Suprapubic skin (tissue), 4 donors: ENCODE measurements at regions not wholly inside any gene's neighbourhood (a gene's known extent, or its start where the extent isn't known, plus 50 kb on each side); places are given as distances from the start of the nearest gene placed in this dataset.

Experiments used
- DNase-seq, 2 donors: peaks; one replicate each; pipeline ENCODE4 v3.0.0-alpha.2; 2019; ENCODE audit warnings: low spot score in 2 of 2
- H3K27ac ChIP-seq: fragments of 200-600 bp; sonication (generic); one replicate; pipeline ENCODE4 v1.5.1; 2019
- H3K27me3 ChIP-seq: fragments of 200-600 bp; sonication (generic); one replicate; pipeline ENCODE4 v1.5.1; 2019
- H3K36me3 ChIP-seq: fragments of 200-600 bp; sonication (generic); one replicate; pipeline ENCODE4 v1.5.1; 2019
- H3K4me1 ChIP-seq: fragments of 200-600 bp; sonication (generic); one replicate; pipeline ENCODE4 v1.5.1; 2019
- H3K4me3 ChIP-seq: fragments of 200-600 bp; sonication (generic); one replicate; pipeline ENCODE4 v1.5.1; 2019; ENCODE audit warnings: mild to moderate bottlenecking
- H3K9me3 ChIP-seq: fragments of 200-600 bp; sonication (generic); one replicate; pipeline ENCODE4 v1.5.1; 2019
- EP300 ChIP-seq: sonication (generic); formaldehyde crosslinking; IDR thresholded peaks from one replicate; pipeline ENCODE4 v1.6.1; 2017; ENCODE audit warnings: antibody characterized with exemption
- POLR2A ChIP-seq, 2 donors: fragments of 450-650 bp; IDR thresholded peaks; one replicate each; pipeline ENCODE4 v1.6.1; 2017; ENCODE audit warnings: antibody characterized with exemption in 2 of 2, mild to moderate bottlenecking in 2 of 2, moderate library complexity in 2 of 2
- POLR2AphosphoS5 ChIP-seq, 3 donors: sonication (generic); formaldehyde crosslinking; IDR thresholded peaks; one replicate each; pipeline ENCODE4 v1.6.1; 2017; ENCODE audit warnings: antibody characterized with exemption in 3 of 3
- WGBS: methylation state at CpG from one replicate; pipeline ENCODE4 v1.1.5; 2018; 5-methylcytosine and 5-hydroxymethylcytosine counted together
- TF ChIP-seq, protein P1 (sequence below), 2 donors: fragments of 200-600 bp in 1 of 2; fragments of 450-650 bp in 1 of 2; sonication (generic) in 1 of 2; IDR thresholded peaks; one replicate each; pipeline ENCODE4 v1.5.1; 2016 to 2019; ENCODE audit warnings: antibody characterized with exemption in 2 of 2, mild to moderate bottlenecking in 1 of 2, moderate library complexity in 1 of 2

DNA sequence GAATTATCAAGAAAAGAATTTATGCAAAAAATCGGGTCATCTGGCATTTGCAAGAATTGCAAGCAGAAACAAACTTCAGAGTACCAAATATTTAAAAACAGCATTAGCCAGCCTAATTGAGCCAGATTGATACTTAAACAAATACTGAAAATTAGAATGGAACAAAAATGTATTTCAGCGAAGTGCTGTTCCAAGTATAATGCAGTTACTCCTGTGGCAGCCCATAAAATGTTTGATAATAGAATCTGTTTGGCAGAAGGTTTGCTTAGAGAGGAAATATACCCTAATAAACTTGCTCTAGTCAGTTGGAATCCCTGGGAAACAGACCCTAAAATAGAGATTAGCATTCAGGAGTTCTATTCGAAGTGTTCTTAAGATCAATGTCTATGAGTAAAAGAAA, 835.1 kb upstream of the MBL2 start:
- no peaks in the 10 kb centered on the region for H3K4me1 ChIP-seq
- H3K4me3 ChIP-seq: no peak overlapping the region
- whole genome bisulfite sequencing: 62% methylated on average over 3 of the region's 3 CpGs
- no peaks in the 10 kb centered on the region for H3K9me3 ChIP-seq
- TF ChIP-seq, protein P1, sequence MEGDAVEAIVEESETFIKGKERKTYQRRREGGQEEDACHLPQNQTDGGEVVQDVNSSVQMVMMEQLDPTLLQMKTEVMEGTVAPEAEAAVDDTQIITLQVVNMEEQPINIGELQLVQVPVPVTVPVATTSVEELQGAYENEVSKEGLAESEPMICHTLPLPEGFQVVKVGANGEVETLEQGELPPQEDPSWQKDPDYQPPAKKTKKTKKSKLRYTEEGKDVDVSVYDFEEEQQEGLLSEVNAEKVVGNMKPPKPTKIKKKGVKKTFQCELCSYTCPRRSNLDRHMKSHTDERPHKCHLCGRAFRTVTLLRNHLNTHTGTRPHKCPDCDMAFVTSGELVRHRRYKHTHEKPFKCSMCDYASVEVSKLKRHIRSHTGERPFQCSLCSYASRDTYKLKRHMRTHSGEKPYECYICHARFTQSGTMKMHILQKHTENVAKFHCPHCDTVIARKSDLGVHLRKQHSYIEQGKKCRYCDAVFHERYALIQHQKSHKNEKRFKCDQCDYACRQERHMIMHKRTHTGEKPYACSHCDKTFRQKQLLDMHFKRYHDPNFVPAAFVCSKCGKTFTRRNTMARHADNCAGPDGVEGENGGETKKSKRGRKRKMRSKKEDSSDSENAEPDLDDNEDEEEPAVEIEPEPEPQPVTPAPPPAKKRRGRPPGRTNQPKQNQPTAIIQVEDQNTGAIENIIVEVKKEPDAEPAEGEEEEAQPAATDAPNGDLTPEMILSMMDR (IDR thresholded peaks at IDR 0.05): no peak
- TF ChIP-seq POLR2A (IDR thresholded peaks at IDR 0.05) (no peak), POLR2AphosphoS5 (IDR thresholded peaks at IDR 0.05) (no peak), EP300 (no peak)
- DNase-seq: no peak
- no peaks in the 10 kb centered on the region for H3K27me3 ChIP-seq
- no peaks in the 10 kb centered on the region for H3K36me3 ChIP-seq
- H3K27ac ChIP-seq: no peak overlapping the region

DNA sequence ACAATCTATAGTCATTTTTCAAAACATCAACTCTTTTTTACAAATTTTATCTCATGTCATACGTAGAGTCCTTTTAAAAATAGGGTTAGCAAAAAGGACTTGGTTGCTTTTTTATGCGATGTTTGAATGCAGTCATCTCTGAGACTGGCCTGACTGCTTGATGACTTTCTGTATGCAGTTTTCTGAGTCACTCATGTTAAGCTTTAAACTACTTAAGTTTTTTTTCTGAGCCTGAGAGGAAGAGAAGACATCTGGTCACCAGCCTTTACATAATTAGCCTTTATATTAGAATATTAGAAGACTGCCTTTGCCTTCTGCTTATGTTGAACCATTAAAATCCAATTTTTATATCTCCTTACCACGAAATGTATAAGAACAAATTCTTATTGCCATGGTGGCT, 834.4 kb upstream of the MBL2 start:
- WGBS: 62% methylated on average over 3 of the region's 3 CpGs
- H3K36me3 ChIP-seq: no peaks in the 10 kb centered on the region
- no peak overlapping the region for H3K4me3 ChIP-seq
- H3K9me3 ChIP-seq: no peaks in the 10 kb centered on the region
- no peak overlapping the region for H3K27ac ChIP-seq
- no peak for DNase-seq
- H3K27me3 ChIP-seq: no peaks in the 10 kb centered on the region
- no peaks in the 10 kb centered on the region for H3K4me1 ChIP-seq
- TF ChIP-seq POLR2A (IDR thresholded peaks at IDR 0.05): no peak
- no peak for TF ChIP-seq POLR2AphosphoS5 (IDR thresholded peaks at IDR 0.05)
- no peak for TF ChIP-seq EP300
- TF ChIP-seq, protein P1 (IDR thresholded peaks at IDR 0.05): no peak

DNA sequence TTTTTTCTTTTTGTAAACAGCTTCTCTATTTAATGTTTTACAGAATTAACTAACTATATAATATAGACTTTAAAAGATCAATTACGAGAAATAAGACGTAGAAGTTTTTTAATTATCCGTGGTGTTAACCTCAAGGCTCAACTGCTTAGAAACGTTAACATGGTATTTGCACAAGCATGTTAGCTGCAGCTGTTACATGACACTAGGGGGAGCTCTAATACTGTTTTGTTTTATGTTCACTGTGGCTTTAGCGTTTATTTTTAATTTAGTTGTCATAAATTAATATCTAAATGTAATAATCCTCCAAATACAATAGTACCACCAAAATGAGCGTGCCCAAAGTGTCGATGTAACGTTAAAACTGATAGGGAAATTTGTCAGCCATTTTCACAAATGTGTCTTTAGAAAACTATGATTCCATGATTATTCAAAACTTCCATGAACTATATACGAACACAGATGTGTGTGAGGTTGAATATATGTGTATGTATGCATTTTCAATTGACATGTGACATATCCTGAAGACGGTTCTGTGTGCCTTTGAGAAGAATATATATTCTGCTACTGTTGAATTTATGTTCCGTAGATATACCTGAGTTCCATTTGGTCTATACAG, 828.8 kb upstream of the MBL2 start:
- WGBS: 15% methylated on average over 11 of the region's 11 CpGs
- H3K27me3 ChIP-seq: no peaks in the 10 kb centered on the region
- H3K9me3 ChIP-seq: no peaks in the 10 kb centered on the region
- TF ChIP-seq POLR2AphosphoS5 (IDR thresholded peaks at IDR 0.05) (no peak), EP300 (no peak), POLR2A (IDR thresholded peaks at IDR 0.05) (no peak)
- TF ChIP-seq, protein P1 (IDR thresholded peaks at IDR 0.05): peak; percentile 31 to 67
- no peaks in the 10 kb centered on the region for H3K36me3 ChIP-seq
- no peak overlapping the region for H3K27ac ChIP-seq
- H3K4me1 ChIP-seq: peaks cover 3% of the 10 kb centered on the region
- H3K4me3 ChIP-seq: no peak overlapping the region
- no peak for DNase-seq

DNA sequence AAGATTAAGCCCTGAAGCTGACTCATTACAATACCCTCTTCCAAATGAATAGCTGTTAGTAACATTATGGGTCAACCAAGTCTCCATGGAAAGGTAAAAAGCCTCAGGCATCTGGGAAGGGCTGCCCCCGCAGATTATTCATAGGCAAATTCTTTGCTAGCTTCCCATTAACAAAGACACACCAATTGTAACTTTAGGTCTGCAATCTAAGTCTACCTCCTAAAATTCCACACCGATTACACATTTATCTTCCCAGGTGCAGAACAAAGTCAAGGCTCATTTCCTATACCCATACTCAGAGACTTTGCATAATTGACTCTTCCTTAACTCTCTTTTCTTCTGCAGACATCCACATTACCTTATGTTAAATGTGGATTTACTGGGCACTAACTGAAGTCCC, 826.3 kb upstream of the MBL2 start:
- no peak for DNase-seq
- WGBS: 63% methylated on average over 2 of the region's 2 CpGs
- no peaks in the 10 kb centered on the region for H3K27me3 ChIP-seq
- TF ChIP-seq POLR2AphosphoS5 (IDR thresholded peaks at IDR 0.05) (no peak), POLR2A (IDR thresholded peaks at IDR 0.05) (no peak), EP300 (no peak)
- TF ChIP-seq, protein P1 (IDR thresholded peaks at IDR 0.05): no peak
- H3K4me1 ChIP-seq: peaks cover 3% of the 10 kb centered on the region
- H3K4me3 ChIP-seq: no peak overlapping the region
- H3K9me3 ChIP-seq: no peaks in the 10 kb centered on the region
- H3K36me3 ChIP-seq: no peaks in the 10 kb centered on the region
- H3K27ac ChIP-seq: no peak overlapping the region

DNA sequence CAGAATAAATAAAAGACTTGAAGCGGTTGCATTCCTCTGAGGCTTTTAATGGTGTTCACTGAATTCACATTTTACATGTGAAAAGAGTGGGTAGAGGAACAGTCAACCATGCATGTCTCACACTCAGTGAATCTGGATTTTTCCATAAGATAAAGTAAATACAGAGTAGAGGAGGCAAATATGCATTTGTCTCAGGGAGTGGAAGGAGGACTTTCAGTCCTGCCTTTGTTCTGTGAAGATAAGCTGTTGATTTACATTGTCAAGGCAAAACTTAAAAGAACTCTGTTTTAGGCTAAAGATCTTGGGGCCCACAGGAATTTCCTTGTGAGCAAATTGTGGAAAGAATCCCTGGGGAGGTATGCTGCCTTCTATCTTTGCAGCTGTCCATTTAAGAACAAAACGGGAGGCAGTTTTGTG, 825.3 kb upstream of the MBL2 start:
- Histone ChIP-seq H3K27ac (no peak overlapping the region), H3K4me1 (peaks cover 3% of the 10 kb centered on the region), H3K27me3 (no peaks in the 10 kb centered on the region), H3K36me3 (no peaks in the 10 kb centered on the region), H3K9me3 (no peaks in the 10 kb centered on the region), H3K4me3 (no peak overlapping the region)
- 65% methylated on average over 2 of the region's 2 CpGs for WGBS
- TF ChIP-seq EP300 (no peak), POLR2AphosphoS5 (IDR thresholded peaks at IDR 0.05) (no peak), POLR2A (IDR thresholded peaks at IDR 0.05) (no peak)
- TF ChIP-seq, protein P1 (IDR thresholded peaks at IDR 0.05): no peak
- DNase-seq: no peak
